ENCODE measurements at regions not wholly inside any gene's neighbourhood (a gene's known extent, or its start where the extent isn't known, plus 50 kb on each side); places are given as distances from the start of the nearest gene placed in this dataset.

- TF ChIP-seq CTCF (IDR thresholded peaks at IDR 0.05) (no peak), ZFX (IDR thresholded peaks at IDR 0.05; ENCODE audit: borderline replicate concordance) (no peak)
These were observed 67.2 kb downstream of the UTRN start for GRCh38 chr6:144352331-144352730.

Data from 22Rv1 (cell line).